GM23338 (cell line): ENCODE measurements at regions not wholly inside any gene's neighbourhood (a gene's known extent, or its start where the extent isn't known, plus 50 kb on each side); places are given as distances from the start of the nearest gene placed in this dataset.

Experiments used
- ATAC-seq: fragments of 200-7000 bp; cut with Tn5 transposase; 3 replicates; pipeline ENCODE4 v1.9.1; 2020
- DNase-seq: peaks from one replicate; pipeline ENCODE4 v3.0.0-alpha.2; 2015; ENCODE audit warnings: low spot score
- H2AFZ ChIP-seq: fragments of 200-600 bp; sonication (generic); 2 replicates; pipeline ENCODE4 v1.8.0; 2016; ENCODE audit warnings: antibody characterized with exemption, mild to moderate bottlenecking, moderate library complexity
- H3F3A ChIP-seq: fragments of 200-600 bp; sonication (generic); replicated peaks from 2 replicates; pipeline ENCODE4 v1.8.0; 2017; ENCODE audit warnings: antibody characterized with exemption, mixed run types, low read depth
- H3K27ac ChIP-seq: fragments of 200-600 bp; sonication (generic); 2 replicates; pipeline ENCODE4 v1.6.1; 2016; ENCODE audit warnings: low read depth
- H3K27me3 ChIP-seq: fragments of 200-600 bp; sonication (generic); 2 replicates; pipeline ENCODE4 v1.8.0; 2016; ENCODE audit warnings: mild to moderate bottlenecking, mixed run types, moderate library complexity; ENCODE audit not compliant: insufficient read depth
- H3K36me3 ChIP-seq: fragments of 200-600 bp; sonication (generic); 2 replicates; pipeline ENCODE4 v1.8.0; 2016; ENCODE audit warnings: mild to moderate bottlenecking; ENCODE audit not compliant: insufficient read depth
- H3K4me1 ChIP-seq: fragments of 200-600 bp; sonication (generic); 2 replicates; pipeline ENCODE4 v1.8.0; 2016; ENCODE audit warnings: mild to moderate bottlenecking, moderate library complexity; ENCODE audit not compliant: insufficient read depth
- H3K4me2 ChIP-seq: fragments of 200-600 bp; sonication (generic); 2 replicates; pipeline ENCODE4 v1.7.1; 2017; ENCODE audit warnings: mixed run types
- H3K4me3 ChIP-seq: fragments of 200-600 bp; sonication (generic); 2 replicates; pipeline ENCODE4 v1.6.1; 2016; ENCODE audit warnings: mixed run types
- H3K79me2 ChIP-seq: fragments of 200-600 bp; sonication (generic); replicated peaks from 2 replicates; pipeline ENCODE4 v1.8.0; 2017; ENCODE audit warnings: mild to moderate bottlenecking; ENCODE audit not compliant: insufficient read depth
- H3K9me2 ChIP-seq: fragments of 200-600 bp; sonication (generic); 2 replicates; pipeline ENCODE4 v1.8.0; 2017; ENCODE audit not compliant: insufficient read depth
- H4K20me1 ChIP-seq: fragments of 200-600 bp; sonication (generic); replicated peaks from 2 replicates; pipeline ENCODE4 v1.8.0; 2017; ENCODE audit warnings: mild to moderate bottlenecking; ENCODE audit not compliant: insufficient read depth
- H3K27ac Mint-ChIP-seq: 2 replicates; pipeline ENCODE4 v1.8.0; 2020; ENCODE audit warnings: inconsistent platforms, mild to moderate bottlenecking, moderate library complexity, mixed read lengths
- H3K27me3 Mint-ChIP-seq: 3 replicates; pipeline ENCODE4 v1.8.0; 2022; ENCODE audit warnings: low read depth, mild to moderate bottlenecking, moderate library complexity, mixed read lengths, inconsistent platforms; ENCODE audit not compliant: insufficient read depth, poor library complexity
- H3K36me3 Mint-ChIP-seq: 3 replicates; pipeline ENCODE4 v1.8.0; 2021; ENCODE audit warnings: low read depth, mild to moderate bottlenecking, inconsistent platforms, moderate library complexity, mixed read lengths
- H3K4me1 Mint-ChIP-seq: 3 replicates; pipeline ENCODE4 v1.8.0; 2020; ENCODE audit warnings: mild to moderate bottlenecking, inconsistent platforms, mixed read lengths
- H3K4me3 Mint-ChIP-seq: 3 replicates; pipeline ENCODE4 v1.8.0; 2021; ENCODE audit warnings: moderate library complexity, mild to moderate bottlenecking, inconsistent platforms, mixed read lengths
- H3K9me3 Mint-ChIP-seq: 3 replicates; pipeline ENCODE4 v1.8.0; 2020; ENCODE audit warnings: moderate library complexity, mild to moderate bottlenecking, inconsistent platforms, mixed read lengths
- CREB1 ChIP-seq: fragments of 250-450 bp; sonication (Bioruptor Pico); IDR thresholded peaks from 2 replicates; pipeline ENCODE4 v1.5.0; 2020; ENCODE audit warnings: low read depth, mild to moderate bottlenecking, moderate library complexity
- CTCF ChIP-seq, 2 experiments: fragments of 200-600 bp in 1 of 2; sonication (generic) in 1 of 2; conservative IDR thresholded peaks; 2 replicates each; pipeline versions ENCODE4 v1.5.1 to v1.6.1; 2016 to 2017; ENCODE audit warnings: antibody characterized with exemption in 2 of 2, low read depth in 2 of 2, mild to moderate bottlenecking in 2 of 2, moderate library complexity in 1 of 2
- REST ChIP-seq: IDR thresholded peaks from one replicate; pipeline ENCODE4 v1.6.1; 2018; ENCODE audit warnings: antibody characterized with exemption; ENCODE audit not compliant: unreplicated experiment
- ZNF462 ChIP-seq: fragments of 250-450 bp; sonication (Bioruptor Pico); IDR thresholded peaks from 2 replicates; pipeline ENCODE4 v1.5.0; 2020; ENCODE audit warnings: mild to moderate bottlenecking, moderate library complexity
- TF ChIP-seq, protein P1 (sequence below): IDR thresholded peaks from 2 replicates; pipeline ENCODE4 v1.6.1; 2016; ENCODE audit warnings: antibody characterized with exemption

GRCh38 chr10:128474571-128474970, 348.3 kb upstream of the MKI67 start:
- Histone ChIP-seq H4K20me1 (no peaks in the 10 kb centered on the region), H3K4me1 (no peaks in the 10 kb centered on the region), H3K4me3 (no peak overlapping the region), H2AFZ (no peak overlapping the region), H3K79me2 (no peaks in the 10 kb centered on the region), H3F3A (no peaks in the 10 kb centered on the region), H3K27ac (no peak overlapping the region), H3K27me3 (no peaks in the 10 kb centered on the region), H3K4me2 (no peak overlapping the region), H3K9me2 (peaks cover 10% of the 10 kb centered on the region; the same call in 1 of the 2 replicates), H3K36me3 (no peaks in the 10 kb centered on the region)
- Mint-ChIP-seq H3K27ac (no peak overlapping the region), H3K9me3 (no peaks in the 10 kb centered on the region), H3K4me1 (peaks cover 6% of the 10 kb centered on the region), H3K27me3 (peaks cover 2% of the 10 kb centered on the region), H3K36me3 (no peaks in the 10 kb centered on the region), H3K4me3 (no peak overlapping the region)
- no peak for ATAC-seq
- no peak for DNase-seq
- no peak for TF ChIP-seq REST
- TF ChIP-seq ZNF462 (CRISPR knock-in tag) = no peak
- TF ChIP-seq, protein P1, sequence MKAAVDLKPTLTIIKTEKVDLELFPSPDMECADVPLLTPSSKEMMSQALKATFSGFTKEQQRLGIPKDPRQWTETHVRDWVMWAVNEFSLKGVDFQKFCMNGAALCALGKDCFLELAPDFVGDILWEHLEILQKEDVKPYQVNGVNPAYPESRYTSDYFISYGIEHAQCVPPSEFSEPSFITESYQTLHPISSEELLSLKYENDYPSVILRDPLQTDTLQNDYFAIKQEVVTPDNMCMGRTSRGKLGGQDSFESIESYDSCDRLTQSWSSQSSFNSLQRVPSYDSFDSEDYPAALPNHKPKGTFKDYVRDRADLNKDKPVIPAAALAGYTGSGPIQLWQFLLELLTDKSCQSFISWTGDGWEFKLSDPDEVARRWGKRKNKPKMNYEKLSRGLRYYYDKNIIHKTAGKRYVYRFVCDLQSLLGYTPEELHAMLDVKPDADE = no peak
- no peak for TF ChIP-seq CTCF (conservative IDR thresholded peaks at IDR 0.05; ENCODE audit: low read depth in 2 of 2)
- no peak for TF ChIP-seq CREB1 (CRISPR knock-in tag)
